PC-9 (cell line): ENCODE measurements at regions not wholly inside any gene's neighbourhood (a gene's known extent, or its start where the extent isn't known, plus 50 kb on each side); places are given as distances from the start of the nearest gene placed in this dataset.

Experiments
- CTCF ChIP-seq: fragments of 200-600 bp; sonication (generic); conservative IDR thresholded peaks from 2 replicates; pipeline ENCODE4 v1.6.1; 2017; ENCODE audit warnings: mixed run types, antibody characterized with exemption, mild to moderate bottlenecking, moderate library complexity
- EZH2 ChIP-seq: fragments of 200-600 bp; sonication (generic); IDR thresholded peaks from 2 replicates; pipeline ENCODE4 v1.8.0; 2017; ENCODE audit warnings: antibody characterized with exemption, low read depth

GRCh38 chr16:6114691-6115090 lies 1017.1 kb upstream of the EEF2KMT start:
- TF ChIP-seq CTCF (no peak), EZH2 (no peak)
